ENCODE measurements at regions not wholly inside any gene's neighbourhood (a gene's known extent, or its start where the extent isn't known, plus 50 kb on each side); places are given as distances from the start of the nearest gene placed in this dataset.

GRCh38 chr17:51375771-51376170 lies 115.4 kb downstream of the UTP18 start:
- H3K4me1 ChIP-seq (ENCODE audit: control insufficient read depth in 1 of 2, insufficient read depth in 1 of 2, low read depth in 1 of 2, low read length in 1 of 2), result peaks cover 0 to 8% of the 10 kb centered on the region in 2 experiments
- TF ChIP-seq CTCF (IDR thresholded peaks at IDR 0.05), result no peak
- H3K36me3 ChIP-seq, result no peaks in the 10 kb centered on the region
- no peak overlapping the region for H3K27ac ChIP-seq
- H3K4me3 ChIP-seq (ENCODE audit: low read depth in 1 of 2, low read length in 1 of 2), result no peak overlapping the region
- no peaks in the 10 kb centered on the region for H3K27me3 ChIP-seq
- no peaks in the 10 kb centered on the region for H3K9me3 ChIP-seq

DNA sequence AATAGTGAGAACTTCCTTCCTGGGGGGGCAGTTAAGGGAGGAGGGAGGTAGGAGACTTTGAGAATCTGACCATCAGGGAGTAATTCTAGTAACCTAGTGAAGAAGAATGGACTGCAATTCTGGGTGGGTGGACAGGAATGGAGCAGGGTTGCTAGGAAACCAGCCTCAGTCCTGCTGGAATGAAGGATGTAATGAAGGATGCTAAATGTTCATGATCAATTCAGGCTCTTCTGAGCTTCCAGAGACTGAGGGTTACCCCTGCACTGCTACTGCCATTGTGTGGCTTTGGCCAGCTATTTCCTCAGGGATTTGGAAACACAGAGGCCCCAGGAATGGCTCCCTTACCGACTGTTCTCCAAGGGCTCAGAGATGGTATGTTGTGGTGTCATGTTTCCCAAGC lies 116.4 kb downstream of the UTP18 start:
- Histone ChIP-seq H3K36me3 (no peaks in the 10 kb centered on the region), H3K27ac (no peak overlapping the region), H3K9me3 (no peaks in the 10 kb centered on the region), H3K4me3 (ENCODE audit: low read depth in 1 of 2, low read length in 1 of 2) (no peak overlapping the region), H3K27me3 (no peaks in the 10 kb centered on the region), H3K4me1 (ENCODE audit: control insufficient read depth in 1 of 2, insufficient read depth in 1 of 2, low read depth in 1 of 2, low read length in 1 of 2) (peaks cover 0 to 8% of the 10 kb centered on the region in 2 experiments)
- TF ChIP-seq CTCF (IDR thresholded peaks at IDR 0.05), result no peak

- no peaks in the 10 kb centered on the region for H3K27me3 ChIP-seq
- H3K36me3 ChIP-seq, result no peaks in the 10 kb centered on the region
- TF ChIP-seq CTCF (IDR thresholded peaks at IDR 0.05), result no peak
- no peak overlapping the region for H3K4me3 ChIP-seq (ENCODE audit: low read depth in 1 of 2, low read length in 1 of 2)
- no peaks in the 10 kb centered on the region for H3K4me1 ChIP-seq (ENCODE audit: control insufficient read depth in 1 of 2, insufficient read depth in 1 of 2, low read depth in 1 of 2, low read length in 1 of 2)
- no peak overlapping the region for H3K27ac ChIP-seq
- H3K9me3 ChIP-seq, result no peaks in the 10 kb centered on the region
Observed at GRCh38 chr17:51381262-51381661, 120.9 kb downstream of the UTP18 start.

- H3K4me3 ChIP-seq (ENCODE audit: low read depth in 1 of 2, low read length in 1 of 2), result no peak overlapping the region
- H3K27me3 ChIP-seq, result peaks cover 18% of the 10 kb centered on the region
- no peaks in the 10 kb centered on the region for H3K36me3 ChIP-seq
- no peaks in the 10 kb centered on the region for H3K9me3 ChIP-seq
- H3K27ac ChIP-seq, result no peak overlapping the region
- no peak for TF ChIP-seq CTCF (IDR thresholded peaks at IDR 0.05)
- H3K4me1 ChIP-seq (ENCODE audit: control insufficient read depth in 1 of 2, insufficient read depth in 1 of 2, low read depth in 1 of 2, low read length in 1 of 2), result no peaks in the 10 kb centered on the region
Observed at GRCh38 chr17:51385208-51385607, 124.9 kb downstream of the UTP18 start.

DNA sequence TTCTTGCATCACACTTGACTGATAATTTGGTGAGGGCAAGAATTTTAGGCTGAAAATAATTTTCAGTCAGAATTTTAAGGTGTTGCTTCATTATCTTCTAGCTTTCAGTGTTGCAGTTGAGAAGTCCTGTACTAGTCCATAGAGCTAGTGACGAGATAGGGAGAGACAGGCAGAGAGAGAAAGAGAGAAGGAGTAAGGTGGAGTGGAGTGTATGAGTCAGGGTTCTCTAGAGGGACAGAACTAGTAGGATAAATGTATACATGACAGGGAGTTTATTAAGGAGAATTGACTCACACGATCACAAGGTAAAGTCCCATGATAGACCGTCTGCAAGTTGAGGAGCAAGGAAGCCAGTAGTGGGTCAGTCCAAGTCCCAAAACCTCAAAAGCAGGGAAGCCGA lies 127.2 kb downstream of the UTP18 start:
- TF ChIP-seq CTCF (IDR thresholded peaks at IDR 0.05), result no peak
- no peaks in the 10 kb centered on the region for H3K36me3 ChIP-seq
- H3K9me3 ChIP-seq, result no peaks in the 10 kb centered on the region
- H3K27me3 ChIP-seq, result peaks cover 29% of the 10 kb centered on the region
- no peak overlapping the region for H3K27ac ChIP-seq
- H3K4me1 ChIP-seq (ENCODE audit: control insufficient read depth in 1 of 2, insufficient read depth in 1 of 2, low read depth in 1 of 2, low read length in 1 of 2), result no peaks in the 10 kb centered on the region
- H3K4me3 ChIP-seq (ENCODE audit: low read depth in 1 of 2, low read length in 1 of 2), result no peak overlapping the region

DNA sequence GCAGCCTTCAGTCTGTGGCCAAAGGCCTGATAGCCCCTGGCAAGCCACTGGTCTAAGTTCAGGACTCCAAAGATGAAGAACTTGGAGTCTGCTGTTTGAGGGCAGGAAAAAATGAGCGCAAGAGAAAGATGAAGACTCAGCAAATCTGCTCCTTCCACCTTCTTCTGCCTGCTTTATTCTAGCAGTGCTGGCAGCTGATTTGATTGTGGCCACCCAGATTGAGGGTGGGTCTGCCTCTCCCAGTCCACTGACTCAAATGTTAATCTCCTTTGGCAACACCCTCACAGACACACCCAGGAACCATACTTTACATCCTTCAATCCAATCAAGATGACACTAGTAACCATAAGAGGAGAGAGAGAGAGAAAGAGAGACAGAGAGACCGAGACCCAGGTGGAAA lies 127.6 kb downstream of the UTP18 start:
- no peaks in the 10 kb centered on the region for H3K9me3 ChIP-seq
- peaks cover 29% of the 10 kb centered on the region for H3K27me3 ChIP-seq
- H3K36me3 ChIP-seq, result no peaks in the 10 kb centered on the region
- H3K4me3 ChIP-seq (ENCODE audit: low read depth in 1 of 2, low read length in 1 of 2), result no peak overlapping the region
- no peaks in the 10 kb centered on the region for H3K4me1 ChIP-seq (ENCODE audit: control insufficient read depth in 1 of 2, insufficient read depth in 1 of 2, low read depth in 1 of 2, low read length in 1 of 2)
- H3K27ac ChIP-seq, result no peak overlapping the region
- TF ChIP-seq CTCF (IDR thresholded peaks at IDR 0.05), result no peak
